Loucy (cell line): ENCODE measurements at regions not wholly inside any gene's neighbourhood (a gene's known extent, or its start where the extent isn't known, plus 50 kb on each side); places are given as distances from the start of the nearest gene placed in this dataset.

Experiments used
- H2AFZ ChIP-seq: fragments of 200-600 bp; sonication (generic); 2 replicates; pipeline ENCODE4 v1.6.0; 2016; ENCODE audit warnings: antibody characterized with exemption, mild to moderate bottlenecking, low read length, moderate library complexity
- H3F3A ChIP-seq: fragments of 200-600 bp; 2 replicates; pipeline ENCODE4 v1.6.0; 2016; ENCODE audit warnings: antibody characterized with exemption, low read depth, mild to moderate bottlenecking
- H3K27me3 ChIP-seq: fragments of 200-600 bp; sonication (generic); 2 replicates; pipeline ENCODE4 v1.6.1; 2014; ENCODE audit warnings: low read length, mild to moderate bottlenecking; ENCODE audit not compliant: insufficient read depth, poor library complexity, severe bottlenecking
- H3K36me3 ChIP-seq: fragments of 200-600 bp; sonication (generic); 2 replicates; pipeline ENCODE4 v1.6.1; 2016; ENCODE audit warnings: low read length; ENCODE audit not compliant: insufficient read depth
- H3K4me1 ChIP-seq: fragments of 200-600 bp; sonication (generic); 2 replicates; pipeline ENCODE4 v1.5.1; 2014; ENCODE audit warnings: low read length, mild to moderate bottlenecking; ENCODE audit not compliant: insufficient read depth, poor library complexity, severe bottlenecking
- H3K4me2 ChIP-seq: fragments of 200-600 bp; sonication (generic); 2 replicates; pipeline ENCODE4 v1.6.0; 2014; ENCODE audit warnings: antibody characterized with exemption, low read length, low read depth, mild to moderate bottlenecking; ENCODE audit not compliant: poor library complexity, severe bottlenecking
- H3K4me3 ChIP-seq: fragments of 200-600 bp; sonication (generic); 2 replicates; pipeline ENCODE4 v1.5.1; 2014; ENCODE audit warnings: low read length, mild to moderate bottlenecking, mixed read lengths; ENCODE audit not compliant: poor library complexity, severe bottlenecking
- H3K79me2 ChIP-seq: fragments of 200-600 bp; sonication (generic); 2 replicates; pipeline ENCODE4 v1.6.1; 2014; ENCODE audit warnings: low read length; ENCODE audit not compliant: insufficient read depth
- H3K9ac ChIP-seq: fragments of 200-600 bp; sonication (generic); 2 replicates; pipeline ENCODE4 v1.6.0; 2014; ENCODE audit warnings: mild to moderate bottlenecking, low read depth, low read length, moderate library complexity; ENCODE audit not compliant: poor library complexity, severe bottlenecking
- H3K9me2 ChIP-seq: fragments of 200-600 bp; sonication (generic); replicated peaks from 2 replicates; pipeline ENCODE4 v1.6.1; 2016; ENCODE audit warnings: low read depth, low read length, mixed read lengths
- H3K9me3 ChIP-seq: fragments of 200-600 bp; sonication (generic); 2 replicates; pipeline ENCODE4 v1.6.1; 2014; ENCODE audit warnings: mild to moderate bottlenecking, antibody characterized with exemption, low read length, low read depth; ENCODE audit not compliant: insufficient read depth
- H4K20me1 ChIP-seq: fragments of 200-600 bp; sonication (generic); 2 replicates; pipeline ENCODE4 v1.6.0; 2014; ENCODE audit warnings: antibody characterized with exemption, low read length, mild to moderate bottlenecking; ENCODE audit not compliant: insufficient read depth, poor library complexity, severe bottlenecking
- EZH2phosphoT487 ChIP-seq: fragments of 200-600 bp; IDR thresholded peaks from 2 replicates; pipeline ENCODE4 v1.6.1; 2018; ENCODE audit warnings: antibody characterized with exemption, mild to moderate bottlenecking, moderate library complexity, borderline replicate concordance
- TF ChIP-seq, protein P1 (sequence below): fragments of 200-600 bp; sonication (generic); conservative IDR thresholded peaks from 2 replicates; pipeline ENCODE4 v1.5.1; 2014; ENCODE audit warnings: mild to moderate bottlenecking, antibody characterized with exemption, low read length

DNA sequence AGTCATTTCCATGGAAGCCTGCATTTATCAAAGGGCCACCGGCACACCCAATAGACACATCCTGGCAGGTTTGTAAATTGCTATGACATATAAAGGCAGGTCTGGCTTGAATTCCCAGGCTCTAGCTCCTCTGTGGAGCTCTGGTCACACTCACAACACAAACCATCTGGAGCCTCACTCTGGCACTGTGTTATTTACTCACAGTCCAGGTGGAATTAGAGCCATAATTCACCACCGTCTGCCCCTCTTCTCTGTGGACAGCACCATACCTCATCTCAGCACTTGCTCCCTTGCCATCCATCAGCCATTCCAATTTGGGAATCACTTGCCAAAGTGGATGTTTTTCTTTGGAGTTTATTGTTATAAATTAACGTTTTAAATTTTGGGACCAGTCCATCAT lies 84.3 kb upstream of the OSR1 start:
- no peak overlapping the region for H3K4me3 ChIP-seq
- H3K4me2 ChIP-seq, result no peak overlapping the region
- H3K9ac ChIP-seq, result no peak overlapping the region
- H3F3A ChIP-seq, result no peaks in the 10 kb centered on the region
- no peaks in the 10 kb centered on the region for H3K9me2 ChIP-seq
- no peaks in the 10 kb centered on the region for H3K79me2 ChIP-seq
- no peaks in the 10 kb centered on the region for H3K4me1 ChIP-seq
- H3K36me3 ChIP-seq, result no peaks in the 10 kb centered on the region
- no peaks in the 10 kb centered on the region for H4K20me1 ChIP-seq
- no peak for TF ChIP-seq EZH2phosphoT487
- TF ChIP-seq, protein P1, sequence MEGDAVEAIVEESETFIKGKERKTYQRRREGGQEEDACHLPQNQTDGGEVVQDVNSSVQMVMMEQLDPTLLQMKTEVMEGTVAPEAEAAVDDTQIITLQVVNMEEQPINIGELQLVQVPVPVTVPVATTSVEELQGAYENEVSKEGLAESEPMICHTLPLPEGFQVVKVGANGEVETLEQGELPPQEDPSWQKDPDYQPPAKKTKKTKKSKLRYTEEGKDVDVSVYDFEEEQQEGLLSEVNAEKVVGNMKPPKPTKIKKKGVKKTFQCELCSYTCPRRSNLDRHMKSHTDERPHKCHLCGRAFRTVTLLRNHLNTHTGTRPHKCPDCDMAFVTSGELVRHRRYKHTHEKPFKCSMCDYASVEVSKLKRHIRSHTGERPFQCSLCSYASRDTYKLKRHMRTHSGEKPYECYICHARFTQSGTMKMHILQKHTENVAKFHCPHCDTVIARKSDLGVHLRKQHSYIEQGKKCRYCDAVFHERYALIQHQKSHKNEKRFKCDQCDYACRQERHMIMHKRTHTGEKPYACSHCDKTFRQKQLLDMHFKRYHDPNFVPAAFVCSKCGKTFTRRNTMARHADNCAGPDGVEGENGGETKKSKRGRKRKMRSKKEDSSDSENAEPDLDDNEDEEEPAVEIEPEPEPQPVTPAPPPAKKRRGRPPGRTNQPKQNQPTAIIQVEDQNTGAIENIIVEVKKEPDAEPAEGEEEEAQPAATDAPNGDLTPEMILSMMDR, result no peak
- H2AFZ ChIP-seq, result no peak overlapping the region
- no peaks in the 10 kb centered on the region for H3K9me3 ChIP-seq
- H3K27me3 ChIP-seq, result no peaks in the 10 kb centered on the region

DNA sequence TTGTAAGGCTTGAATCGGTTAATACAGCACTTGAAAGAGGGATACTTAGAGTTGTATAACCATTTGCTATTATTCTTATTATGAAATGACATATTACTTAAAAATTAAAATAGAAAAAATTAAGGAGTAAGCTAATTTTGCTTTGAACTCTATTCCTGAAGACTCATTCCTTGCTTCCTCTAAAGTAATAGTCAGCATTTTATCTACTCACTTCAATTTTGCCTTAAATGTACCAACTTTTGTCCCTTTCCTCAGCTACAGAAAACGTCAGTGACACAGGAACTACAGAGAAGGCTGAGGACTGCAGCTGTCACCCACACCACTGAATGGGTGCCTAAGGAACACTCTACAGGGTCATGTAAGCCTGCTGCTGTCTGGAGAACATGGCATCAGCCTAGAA lies 80.7 kb upstream of the OSR1 start:
- H3K9me3 ChIP-seq, result no peaks in the 10 kb centered on the region
- no peaks in the 10 kb centered on the region for H3K79me2 ChIP-seq
- H3K4me3 ChIP-seq, result no peak overlapping the region
- TF ChIP-seq, protein P1, result no peak
- TF ChIP-seq EZH2phosphoT487, result no peak
- no peak overlapping the region for H3K9ac ChIP-seq
- no peak overlapping the region for H2AFZ ChIP-seq
- no peaks in the 10 kb centered on the region for H3K36me3 ChIP-seq
- H3K4me2 ChIP-seq, result no peak overlapping the region
- no peaks in the 10 kb centered on the region for H3K4me1 ChIP-seq
- H4K20me1 ChIP-seq, result no peaks in the 10 kb centered on the region
- H3F3A ChIP-seq, result no peaks in the 10 kb centered on the region
- no peaks in the 10 kb centered on the region for H3K27me3 ChIP-seq
- H3K9me2 ChIP-seq, result no peaks in the 10 kb centered on the region

DNA sequence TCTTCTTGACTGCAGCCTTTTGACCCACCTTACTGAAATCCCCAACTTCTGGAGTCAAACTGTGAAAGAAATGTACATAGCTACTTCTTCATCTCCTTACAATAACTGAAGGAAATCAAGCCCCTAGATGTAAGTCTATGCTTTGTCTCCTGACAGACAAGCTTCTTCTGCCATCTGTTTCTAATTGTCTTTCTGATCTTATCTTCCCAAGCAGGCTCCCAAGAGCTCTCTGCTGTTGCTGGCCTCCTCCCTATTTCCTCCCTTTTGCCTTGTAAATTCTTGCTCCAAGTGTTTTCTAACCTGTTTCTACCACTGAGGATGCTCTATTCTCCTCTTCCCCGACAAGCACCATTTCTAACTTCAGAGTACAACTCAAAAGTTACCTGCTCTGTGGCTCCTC lies 77.4 kb upstream of the OSR1 start:
- Histone ChIP-seq H4K20me1 (no peaks in the 10 kb centered on the region), H3K9me3 (no peaks in the 10 kb centered on the region), H3K36me3 (no peaks in the 10 kb centered on the region), H3K9me2 (no peaks in the 10 kb centered on the region), H3K79me2 (no peaks in the 10 kb centered on the region), H3K4me1 (no peaks in the 10 kb centered on the region), H2AFZ (no peak overlapping the region), H3K27me3 (no peaks in the 10 kb centered on the region), H3K4me2 (no peak overlapping the region), H3K9ac (no peak overlapping the region), H3F3A (no peaks in the 10 kb centered on the region), H3K4me3 (no peak overlapping the region)
- TF ChIP-seq, protein P1, result no peak
- TF ChIP-seq EZH2phosphoT487, result no peak
